ENCODE measurements at regions not wholly inside any gene's neighbourhood (a gene's known extent, or its start where the extent isn't known, plus 50 kb on each side); places are given as distances from the start of the nearest gene placed in this dataset.

DNA sequence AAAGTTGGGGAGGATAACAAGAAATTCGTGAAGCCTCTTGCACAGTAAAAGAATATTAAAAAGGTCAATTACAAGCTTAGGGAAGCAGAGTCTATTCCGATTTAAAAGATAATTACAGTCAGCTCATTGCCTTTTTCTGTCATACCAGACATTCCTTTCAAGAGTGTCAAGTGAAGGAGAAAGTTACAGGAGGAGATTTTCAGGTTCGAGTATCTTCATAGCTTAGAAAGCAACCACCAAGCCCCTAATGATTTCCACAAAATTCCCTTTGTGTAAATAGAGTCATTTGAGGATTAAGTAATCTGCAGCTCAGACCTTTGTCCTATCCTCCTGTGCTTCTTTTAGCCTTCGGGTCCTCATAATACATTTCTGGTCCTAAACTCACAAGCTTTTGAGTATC, 414.9 kb downstream of the CDH2 start:
- peak in 1 of 2 donors; percentile 49 for DNase-seq (ENCODE audit: low read depth in 2 of 2)
- Histone ChIP-seq H2AFZ (ENCODE audit: low read length) (no peak overlapping the region), H3K36me3 (ENCODE audit: control insufficient read depth, insufficient read depth, low read length) (no peaks in the 10 kb centered on the region), H3K79me2 (ENCODE audit: control insufficient read depth, insufficient read depth, low read length) (no peaks in the 10 kb centered on the region), H3K9ac (ENCODE audit: insufficient read depth, low read length) (no peak overlapping the region), H3K4me3 (replicated peaks in 1 of 4; ENCODE audit: control extremely low read depth in 1 of 4, insufficient read depth in 1 of 4, low read depth in 3 of 4, low read length in 4 of 4) (no peak overlapping the region), H3K4me1 (ENCODE audit: control insufficient read depth, extremely low read depth, insufficient read depth, low read length) (no peaks in the 10 kb centered on the region), H4K20me1 (ENCODE audit: control insufficient read depth, extremely low read depth, insufficient read depth, low read length) (no peaks in the 10 kb centered on the region), H3K27me3 (ENCODE audit: control insufficient read depth, insufficient read depth, low read length) (no peaks in the 10 kb centered on the region), H3K9me3 (ENCODE audit: control insufficient read depth, insufficient read depth, low read depth, low read length) (no peaks in the 10 kb centered on the region), H3K4me2 (ENCODE audit: extremely low read depth, insufficient read depth, low read length) (no peak overlapping the region), H3K27ac (ENCODE audit: insufficient read depth, low read length) (no peak overlapping the region)
- TF ChIP-seq, protein P1, sequence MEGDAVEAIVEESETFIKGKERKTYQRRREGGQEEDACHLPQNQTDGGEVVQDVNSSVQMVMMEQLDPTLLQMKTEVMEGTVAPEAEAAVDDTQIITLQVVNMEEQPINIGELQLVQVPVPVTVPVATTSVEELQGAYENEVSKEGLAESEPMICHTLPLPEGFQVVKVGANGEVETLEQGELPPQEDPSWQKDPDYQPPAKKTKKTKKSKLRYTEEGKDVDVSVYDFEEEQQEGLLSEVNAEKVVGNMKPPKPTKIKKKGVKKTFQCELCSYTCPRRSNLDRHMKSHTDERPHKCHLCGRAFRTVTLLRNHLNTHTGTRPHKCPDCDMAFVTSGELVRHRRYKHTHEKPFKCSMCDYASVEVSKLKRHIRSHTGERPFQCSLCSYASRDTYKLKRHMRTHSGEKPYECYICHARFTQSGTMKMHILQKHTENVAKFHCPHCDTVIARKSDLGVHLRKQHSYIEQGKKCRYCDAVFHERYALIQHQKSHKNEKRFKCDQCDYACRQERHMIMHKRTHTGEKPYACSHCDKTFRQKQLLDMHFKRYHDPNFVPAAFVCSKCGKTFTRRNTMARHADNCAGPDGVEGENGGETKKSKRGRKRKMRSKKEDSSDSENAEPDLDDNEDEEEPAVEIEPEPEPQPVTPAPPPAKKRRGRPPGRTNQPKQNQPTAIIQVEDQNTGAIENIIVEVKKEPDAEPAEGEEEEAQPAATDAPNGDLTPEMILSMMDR (conservative IDR thresholded peaks at IDR 0.05 in 1 of 2, IDR thresholded peaks at IDR 0.05 in 1 of 2; ENCODE audit: low read depth in 1 of 2, low read length in 2 of 2) = no peak
- no peak for TF ChIP-seq EZH2 (IDR thresholded peaks at IDR 0.05; ENCODE audit: low read length, missing control alignments)

DNA sequence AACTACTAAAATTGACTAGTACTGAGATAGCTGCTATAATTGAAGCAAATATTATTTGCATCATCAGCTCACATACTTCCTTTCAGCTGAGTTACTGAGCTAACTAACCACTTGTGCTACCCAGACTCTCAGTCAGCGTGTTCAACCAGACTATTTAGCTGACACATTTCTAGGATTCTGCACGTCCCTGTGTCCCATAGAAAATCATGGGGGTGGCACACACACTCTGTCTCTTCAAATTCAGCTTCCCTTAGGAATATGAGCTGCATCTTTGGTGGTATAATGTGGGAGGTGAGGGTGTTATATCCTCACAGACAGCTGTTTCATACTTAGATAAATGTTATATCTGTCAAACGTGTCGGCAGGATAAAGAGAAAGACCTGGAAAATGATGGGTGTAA, 424.0 kb downstream of the CDH2 start:
- H4K20me1 ChIP-seq (ENCODE audit: control insufficient read depth, extremely low read depth, insufficient read depth, low read length) = no peaks in the 10 kb centered on the region
- H3K4me3 ChIP-seq (replicated peaks in 1 of 4; ENCODE audit: control extremely low read depth in 1 of 4, insufficient read depth in 1 of 4, low read depth in 3 of 4, low read length in 4 of 4) = no peak overlapping the region
- no peak for DNase-seq (ENCODE audit: low read depth in 2 of 2)
- no peak overlapping the region for H3K9ac ChIP-seq (ENCODE audit: insufficient read depth, low read length)
- TF ChIP-seq, protein P1 (conservative IDR thresholded peaks at IDR 0.05 in 1 of 2, IDR thresholded peaks at IDR 0.05 in 1 of 2; ENCODE audit: low read depth in 1 of 2, low read length in 2 of 2) = no peak
- no peak for TF ChIP-seq EZH2 (IDR thresholded peaks at IDR 0.05; ENCODE audit: low read length, missing control alignments)
- H3K27ac ChIP-seq (ENCODE audit: insufficient read depth, low read length) = no peak overlapping the region
- H3K4me1 ChIP-seq (ENCODE audit: control insufficient read depth, extremely low read depth, insufficient read depth, low read length) = no peaks in the 10 kb centered on the region
- no peaks in the 10 kb centered on the region for H3K79me2 ChIP-seq (ENCODE audit: control insufficient read depth, insufficient read depth, low read length)
- H3K9me3 ChIP-seq (ENCODE audit: control insufficient read depth, insufficient read depth, low read depth, low read length) = no peaks in the 10 kb centered on the region
- no peak overlapping the region for H3K4me2 ChIP-seq (ENCODE audit: extremely low read depth, insufficient read depth, low read length)
- no peaks in the 10 kb centered on the region for H3K36me3 ChIP-seq (ENCODE audit: control insufficient read depth, insufficient read depth, low read length)
- H2AFZ ChIP-seq (ENCODE audit: low read length) = no peak overlapping the region
- H3K27me3 ChIP-seq (ENCODE audit: control insufficient read depth, insufficient read depth, low read length) = no peaks in the 10 kb centered on the region

DNA sequence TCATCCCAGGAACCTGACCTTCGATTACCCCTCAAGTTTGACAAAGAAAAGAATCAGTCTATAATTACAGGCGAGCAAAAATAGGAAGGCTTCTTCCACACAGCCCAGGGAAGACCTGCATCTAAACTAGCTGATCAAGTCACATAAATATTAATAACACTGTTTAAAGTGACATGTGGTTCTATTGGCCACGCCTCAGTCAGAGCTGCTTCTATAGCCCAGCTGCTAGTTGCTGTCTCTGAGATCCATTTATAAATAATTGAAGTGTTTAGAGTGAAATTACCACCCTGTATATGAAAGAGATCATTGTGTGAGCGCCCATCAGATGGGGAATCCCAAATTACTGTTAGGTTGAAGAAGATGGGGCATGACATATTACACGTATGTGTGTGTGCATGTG, 426.0 kb downstream of the CDH2 start:
- TF ChIP-seq EZH2 (IDR thresholded peaks at IDR 0.05; ENCODE audit: low read length, missing control alignments) = no peak
- TF ChIP-seq, protein P1 (conservative IDR thresholded peaks at IDR 0.05 in 1 of 2, IDR thresholded peaks at IDR 0.05 in 1 of 2; ENCODE audit: low read depth in 1 of 2, low read length in 2 of 2) = no peak
- Histone ChIP-seq H3K9ac (ENCODE audit: insufficient read depth, low read length) (no peak overlapping the region), H3K4me2 (ENCODE audit: extremely low read depth, insufficient read depth, low read length) (no peak overlapping the region), H3K9me3 (ENCODE audit: control insufficient read depth, insufficient read depth, low read depth, low read length) (no peaks in the 10 kb centered on the region), H3K79me2 (ENCODE audit: control insufficient read depth, insufficient read depth, low read length) (no peaks in the 10 kb centered on the region), H3K27ac (ENCODE audit: insufficient read depth, low read length) (no peak overlapping the region), H3K27me3 (ENCODE audit: control insufficient read depth, insufficient read depth, low read length) (no peaks in the 10 kb centered on the region), H3K4me3 (replicated peaks in 1 of 4; ENCODE audit: control extremely low read depth in 1 of 4, insufficient read depth in 1 of 4, low read depth in 3 of 4, low read length in 4 of 4) (no peak overlapping the region), H3K4me1 (ENCODE audit: control insufficient read depth, extremely low read depth, insufficient read depth, low read length) (no peaks in the 10 kb centered on the region), H2AFZ (ENCODE audit: low read length) (no peak overlapping the region), H3K36me3 (ENCODE audit: control insufficient read depth, insufficient read depth, low read length) (no peaks in the 10 kb centered on the region), H4K20me1 (ENCODE audit: control insufficient read depth, extremely low read depth, insufficient read depth, low read length) (no peaks in the 10 kb centered on the region)
- DNase-seq (ENCODE audit: low read depth in 2 of 2) = no peak

Data from fibroblast of lung (primary cell).